BJ (cell line): ENCODE measurements at regions not wholly inside any gene's neighbourhood (a gene's known extent, or its start where the extent isn't known, plus 50 kb on each side); places are given as distances from the start of the nearest gene placed in this dataset.
"Not testable (repeated sequence)": the region's sequence is repeated elsewhere in the genome, so short reads cannot be mapped to it uniquely, and the experiment has no call there.

Experiments
- CTCF ChIA-PET: fragments of 350-600 bp; formaldehyde crosslinking; extraction: SDS; loops from one replicate; lab custom pipeline; 2021; ENCODE audit warnings: antibody characterized with exemption, inconsistent platforms; lab: Yijun Ruan, JAX
- POLR2A ChIA-PET: fragments of 300-600 bp; sonication (Branson Sonifier 250); formaldehyde crosslinking; extraction: SDS; loops from one replicate; lab custom pipeline; 2021; ENCODE audit warnings: antibody characterized with exemption; lab: Charles Lee
- DNase-seq: peaks from one replicate; pipeline ENCODE4 v3.0.0-alpha.2; 2011; ENCODE audit warnings: low read depth
- H3K27me3 ChIP-seq: 2 replicates; pipeline ENCODE4 v1.6.0; 2011; ENCODE audit warnings: low read length; ENCODE audit not compliant: control insufficient read depth, insufficient read depth
- H3K36me3 ChIP-seq: 2 replicates; pipeline ENCODE4 v1.5.1; 2011; ENCODE audit warnings: low read length; ENCODE audit not compliant: control insufficient read depth, insufficient read depth
- H3K4me3 ChIP-seq: 2 replicates; pipeline ENCODE4 v1.5.1; 2011; ENCODE audit warnings: low read depth, mild to moderate bottlenecking, control low read depth, low read length
- CTCF ChIP-seq: IDR thresholded peaks from 2 replicates; pipeline ENCODE4 v1.5.1; 2011; ENCODE audit warnings: low read depth, mild to moderate bottlenecking, control low read depth, inconsistent platforms, low read length, moderate library complexity; ENCODE audit not compliant: insufficient read depth

GRCh38 chr5:7261900-7262299, 134.0 kb upstream of the ADCY2 start:
- TF ChIP-seq CTCF = no peak
- Histone ChIP-seq H3K27me3 (no peaks in the 10 kb centered on the region), H3K4me3 (no peak overlapping the region), H3K36me3 (no peaks in the 10 kb centered on the region)
- CTCF ChIA-PET = interaction anchor here (0.7 to 3.7 kb wide), 13 partner anchors 8 to 493 kb away, joined by 3 to 30 read pairs (median 4); partner anchors contain the start of gene ADCY2
- no peak for DNase-seq
- POLR2A ChIA-PET = no interaction called here

- DNase-seq, POLR2A ChIA-PET, H3K27me3 ChIP-seq, H3K4me3 ChIP-seq, H3K36me3 ChIP-seq, CTCF ChIA-PET: not testable (repeated sequence)
Measured at GRCh38 chr5:7263398-7264015, 132.4 kb upstream of the ADCY2 start.

- H3K27me3 ChIP-seq, H3K4me3 ChIP-seq, CTCF ChIA-PET, H3K36me3 ChIP-seq, POLR2A ChIA-PET, DNase-seq: not testable (repeated sequence)
Measured at GRCh38 chr5:7265776-7266175, 130.2 kb upstream of the ADCY2 start.

- H3K4me3 ChIP-seq, H3K36me3 ChIP-seq, CTCF ChIA-PET, POLR2A ChIA-PET, H3K27me3 ChIP-seq, DNase-seq: not testable (repeated sequence)
Measured at GRCh38 chr5:7268722-7269121, 127.2 kb upstream of the ADCY2 start.

GRCh38 chr5:7269591-7270274, 126.2 kb upstream of the ADCY2 start:
- POLR2A ChIA-PET = no interaction called here
- DNase-seq = no peak
- no peak for TF ChIP-seq CTCF
- CTCF ChIA-PET = interaction anchor here (1.1 kb wide), 1 partner anchor 9 kb away, joined by 3 read pairs; no protein-coding TSS in a partner anchor
- Histone ChIP-seq H3K36me3 (no peaks in the 10 kb centered on the region), H3K27me3 (no peaks in the 10 kb centered on the region), H3K4me3 (no peak overlapping the region)

- H3K27me3 ChIP-seq = no peaks in the 10 kb centered on the region
- no peaks in the 10 kb centered on the region for H3K36me3 ChIP-seq
- ChIA-PET CTCF (no interaction called here), POLR2A (no interaction called here)
- H3K4me3 ChIP-seq = no peak overlapping the region
- no peak for DNase-seq
- no peak for TF ChIP-seq CTCF
Measured at GRCh38 chr5:7271435-7272084, 124.4 kb upstream of the ADCY2 start.
